NB4 (cell line): ENCODE measurements at regions not wholly inside any gene's neighbourhood (a gene's known extent, or its start where the extent isn't known, plus 50 kb on each side); places are given as distances from the start of the nearest gene placed in this dataset.

Experiments
- POLR2A ChIP-seq: IDR thresholded peaks from 2 replicates; pipeline ENCODE4 v1.6.1; 2011; ENCODE audit warnings: mild to moderate bottlenecking; ENCODE audit not compliant: insufficient read length; ENCODE audit errors: extremely low read depth
- TF ChIP-seq, protein P1 (sequence below): IDR thresholded peaks from one replicate; pipeline ENCODE4 v1.5.1; 2012; ENCODE audit warnings: low read depth, low read length
- TF ChIP-seq, protein P2 (sequence below): IDR thresholded peaks from 2 replicates; pipeline ENCODE4 v1.6.1; 2011; ENCODE audit warnings: low read depth, low read length

- TF ChIP-seq, protein P1, sequence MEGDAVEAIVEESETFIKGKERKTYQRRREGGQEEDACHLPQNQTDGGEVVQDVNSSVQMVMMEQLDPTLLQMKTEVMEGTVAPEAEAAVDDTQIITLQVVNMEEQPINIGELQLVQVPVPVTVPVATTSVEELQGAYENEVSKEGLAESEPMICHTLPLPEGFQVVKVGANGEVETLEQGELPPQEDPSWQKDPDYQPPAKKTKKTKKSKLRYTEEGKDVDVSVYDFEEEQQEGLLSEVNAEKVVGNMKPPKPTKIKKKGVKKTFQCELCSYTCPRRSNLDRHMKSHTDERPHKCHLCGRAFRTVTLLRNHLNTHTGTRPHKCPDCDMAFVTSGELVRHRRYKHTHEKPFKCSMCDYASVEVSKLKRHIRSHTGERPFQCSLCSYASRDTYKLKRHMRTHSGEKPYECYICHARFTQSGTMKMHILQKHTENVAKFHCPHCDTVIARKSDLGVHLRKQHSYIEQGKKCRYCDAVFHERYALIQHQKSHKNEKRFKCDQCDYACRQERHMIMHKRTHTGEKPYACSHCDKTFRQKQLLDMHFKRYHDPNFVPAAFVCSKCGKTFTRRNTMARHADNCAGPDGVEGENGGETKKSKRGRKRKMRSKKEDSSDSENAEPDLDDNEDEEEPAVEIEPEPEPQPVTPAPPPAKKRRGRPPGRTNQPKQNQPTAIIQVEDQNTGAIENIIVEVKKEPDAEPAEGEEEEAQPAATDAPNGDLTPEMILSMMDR: no peak
- no peak for TF ChIP-seq POLR2A
- TF ChIP-seq, protein P2, sequence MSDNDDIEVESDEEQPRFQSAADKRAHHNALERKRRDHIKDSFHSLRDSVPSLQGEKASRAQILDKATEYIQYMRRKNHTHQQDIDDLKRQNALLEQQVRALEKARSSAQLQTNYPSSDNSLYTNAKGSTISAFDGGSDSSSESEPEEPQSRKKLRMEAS: no peak
These were observed 69.6 kb upstream of the OLIG2 start for GRCh38 chr21:32956061-32956656.
